Right ventricle myocardium inferior (tissue), 1 donor: ENCODE measurements at regions not wholly inside any gene's neighbourhood (a gene's known extent, or its start where the extent isn't known, plus 50 kb on each side); places are given as distances from the start of the nearest gene placed in this dataset.

Experiments used
- ATAC-seq: fragments of 200-7000 bp; cut with Tn5 transposase; one replicate; pipeline ENCODE4 v1.9.1; 2020; ENCODE audit warnings: mild to moderate bottlenecking, moderate library complexity
- DNase-seq: peaks from one replicate; pipeline ENCODE4 v3.0.0; 2021; ENCODE audit errors: missing footprints
- intact Hi-C: fragments of 100-400 bp; cut with DNase I; formaldehyde crosslinking; loops from one replicate; pipeline ENCODE4 v1.11.0; 2022
- donor health status: DM: no; HTN: yes; CAD: no; lungs with severe emphysema.

DNA sequence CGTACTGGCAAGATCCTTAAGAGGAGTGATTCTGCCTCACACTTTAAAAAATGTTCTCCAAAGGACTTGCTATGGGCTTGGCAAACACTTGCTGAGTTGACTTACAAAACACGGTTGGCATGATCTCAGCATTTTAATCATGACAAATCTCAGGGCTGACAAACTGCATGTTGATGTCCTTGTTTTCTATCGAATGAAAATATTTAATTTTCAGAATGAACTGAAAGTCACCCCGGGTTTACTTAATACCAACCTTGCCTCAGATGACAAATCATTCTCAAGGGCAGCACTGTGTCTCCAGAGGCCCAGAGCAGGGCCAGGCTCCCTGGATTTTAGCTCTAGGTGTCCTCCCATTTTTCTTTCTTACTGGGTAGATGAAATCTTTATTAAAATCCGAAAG lies 229.1 kb upstream of the ZFHX3 start:
- intact Hi-C loops: no loop called here
- no peak for DNase-seq
- no peak for ATAC-seq

DNA sequence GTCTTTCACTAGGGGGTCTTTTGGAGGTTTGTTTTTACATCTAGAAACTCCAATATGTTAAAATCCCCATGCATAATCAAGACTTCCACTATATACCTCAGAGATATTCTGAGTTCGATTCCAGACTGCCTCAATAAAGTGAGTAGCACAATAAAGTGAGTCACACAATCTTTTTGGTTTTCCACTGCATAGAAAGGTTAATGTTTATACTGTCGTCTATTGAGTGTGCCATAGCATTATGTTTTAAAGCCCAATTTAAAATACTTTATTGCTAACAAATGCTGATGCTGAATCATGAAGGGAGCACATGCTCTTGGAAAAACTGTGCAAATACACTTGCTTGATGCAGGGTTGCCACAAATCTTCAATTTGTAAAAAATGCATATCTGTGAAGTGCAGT lies 227.5 kb upstream of the ZFHX3 start:
- intact Hi-C loops: no loop called here
- ATAC-seq (no peak), DNase-seq (no peak)

DNA sequence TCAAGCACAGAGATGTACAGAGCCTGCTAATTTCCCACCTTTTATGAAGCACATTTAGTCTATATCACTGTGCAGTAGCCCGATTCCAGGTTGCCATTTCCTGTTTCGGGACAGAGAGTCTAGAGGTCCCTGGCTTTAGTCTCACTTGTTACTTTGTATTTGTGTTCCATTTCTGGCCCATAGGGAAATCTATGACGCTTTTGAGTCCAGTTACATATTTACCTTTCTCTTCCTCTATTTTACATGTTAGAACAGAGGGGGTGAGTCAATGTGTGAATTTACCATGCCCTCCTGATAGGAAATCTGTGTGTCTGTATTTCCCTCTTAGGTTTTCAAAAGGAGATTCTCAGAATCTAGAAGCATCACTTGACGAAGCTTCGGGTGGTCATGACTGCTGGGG lies 227.1 kb upstream of the ZFHX3 start:
- ATAC-seq (no peak), DNase-seq (no peak)
- intact Hi-C loops: no loop called here

DNA sequence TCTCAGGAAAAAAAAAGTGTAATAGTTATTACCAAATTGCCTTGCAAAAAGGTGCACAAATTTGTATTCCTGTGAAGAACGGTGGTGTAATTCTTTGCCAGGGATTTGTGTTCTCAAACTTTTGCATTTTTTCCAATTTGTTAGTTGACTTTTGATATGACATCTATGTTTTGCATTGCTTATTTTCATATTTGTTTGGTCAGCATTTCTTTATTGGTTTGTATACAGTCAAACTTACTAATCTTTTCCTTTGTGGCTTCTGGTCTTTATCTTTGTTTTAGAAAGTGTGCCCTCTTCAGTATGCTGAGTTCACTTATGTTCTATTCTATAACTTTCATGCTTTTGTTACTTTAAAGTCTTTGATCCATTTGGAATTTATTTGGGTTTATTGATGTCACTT lies 226.2 kb upstream of the ZFHX3 start:
- DNase-seq (no peak), ATAC-seq (no peak)
- intact Hi-C loops: no loop called here

- DNase-seq (no peak), ATAC-seq (no peak)
- intact Hi-C loops: no loop called here
These were observed 220.6 kb upstream of the ZFHX3 start for GRCh38 chr16:73268366-73268993.

DNA sequence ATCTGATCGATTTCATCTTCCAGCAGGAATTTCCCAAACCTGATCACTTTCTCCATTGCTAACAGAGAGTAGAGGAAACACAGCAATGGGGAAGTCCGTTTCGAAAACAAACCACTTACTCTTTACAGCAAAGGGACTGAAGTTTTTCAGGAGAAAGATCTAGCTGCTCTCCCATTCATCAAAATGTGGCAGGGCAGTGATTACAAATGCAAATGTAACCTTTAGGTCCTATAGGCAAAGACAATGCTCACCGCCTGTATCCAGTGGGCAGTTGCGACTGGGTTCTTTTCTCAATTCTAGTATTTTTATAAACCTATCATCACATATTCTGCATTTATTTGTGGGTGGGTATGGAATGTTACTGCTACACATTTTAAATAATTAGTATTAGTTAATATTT lies 218.0 kb upstream of the ZFHX3 start:
- no peak for ATAC-seq
- no peak for DNase-seq
- intact Hi-C loops: no loop called here

DNA sequence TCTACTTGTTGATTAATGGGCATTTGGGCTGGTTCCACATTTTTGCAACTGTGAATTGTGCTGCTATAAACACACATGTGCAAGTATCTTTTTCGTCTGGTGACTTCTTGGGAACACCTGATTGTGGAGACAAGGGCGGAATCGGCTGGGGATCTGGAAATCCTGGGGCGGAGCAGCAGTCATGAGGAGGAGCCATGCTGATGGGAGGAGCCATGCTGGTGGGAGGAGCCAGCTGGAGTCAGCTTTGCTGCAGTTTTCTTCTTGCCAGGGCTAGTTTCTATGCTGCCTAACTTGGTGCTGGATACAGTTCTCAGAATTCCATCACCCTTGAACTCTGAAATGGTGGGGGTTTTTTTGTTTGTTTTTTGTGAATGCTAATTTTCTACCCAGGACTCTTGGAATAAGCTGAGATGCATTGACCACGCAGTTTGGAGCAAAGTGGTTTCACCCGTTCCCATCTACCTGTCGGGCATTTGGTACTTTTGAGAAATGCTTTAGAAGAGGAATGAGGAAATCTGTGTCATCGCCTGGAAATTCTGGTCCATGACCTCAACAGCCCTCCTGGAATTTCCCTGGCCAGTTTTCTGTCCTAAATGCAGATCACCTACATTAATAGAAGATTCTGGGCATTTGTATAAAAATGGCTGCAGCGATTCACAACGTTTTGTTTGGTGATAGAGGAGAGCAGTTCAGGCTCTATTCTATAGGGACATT lies 217.4 kb upstream of the ZFHX3 start:
- ATAC-seq (no peak), DNase-seq (no peak)
- intact Hi-C loops: no loop called here

GRCh38 chr16:73262931-73263330 lies 215.0 kb upstream of the ZFHX3 start:
- no peak for ATAC-seq
- no peak for DNase-seq
- intact Hi-C loops: no loop called here

DNA sequence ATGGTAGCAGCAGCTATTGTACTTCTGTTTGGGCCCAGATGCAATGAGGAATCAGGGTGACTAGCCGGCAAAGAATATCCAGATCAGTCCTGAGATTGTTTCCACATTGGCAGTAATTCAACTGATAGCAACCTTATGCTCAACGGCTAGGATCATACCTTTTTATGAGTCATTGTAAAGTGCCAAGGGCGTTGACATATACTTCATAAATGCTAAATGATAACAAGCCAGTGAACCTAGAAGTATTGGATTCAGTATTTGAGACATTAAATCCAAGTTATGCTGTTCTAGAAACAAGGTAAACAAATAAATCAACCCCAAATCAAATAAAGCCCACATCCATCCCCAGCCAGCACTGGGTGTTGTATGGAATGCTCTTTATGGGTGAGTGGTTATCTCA lies 207.1 kb upstream of the ZFHX3 start:
- intact Hi-C loops: no loop called here
- no peak for ATAC-seq
- no peak for DNase-seq

DNA sequence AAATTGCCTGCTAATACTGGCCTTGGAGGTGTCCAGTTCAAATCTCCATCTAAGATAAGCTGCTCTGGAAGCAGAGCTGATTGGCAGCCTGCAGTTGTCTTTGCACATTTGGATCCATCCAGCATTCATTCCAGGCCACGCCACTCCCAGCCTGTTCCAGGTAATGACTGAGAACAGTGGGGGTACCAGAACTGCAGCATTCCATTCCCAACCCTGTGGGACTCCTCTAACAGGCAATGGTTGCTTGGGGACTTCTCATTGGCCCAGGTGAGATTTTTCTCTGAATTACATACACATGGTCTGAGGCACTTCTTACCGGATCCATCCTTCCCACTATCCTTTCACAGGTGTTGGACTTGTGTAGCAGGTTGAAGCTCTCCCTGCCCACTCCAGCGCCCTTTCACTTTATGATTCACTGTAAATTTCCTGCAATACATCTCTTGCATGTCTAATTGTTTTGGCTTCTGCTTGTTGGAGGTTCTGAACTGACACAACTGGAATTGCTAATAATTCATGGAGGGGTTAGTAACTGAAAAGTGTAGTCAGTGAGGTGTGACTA lies 206.1 kb upstream of the ZFHX3 start:
- no peak for DNase-seq
- ATAC-seq: no peak
- intact Hi-C loops: no loop called here

- intact Hi-C loops: no loop called here
- DNase-seq: no peak
- ATAC-seq: no peak
These were observed 204.5 kb upstream of the ZFHX3 start for GRCh38 chr16:73252446-73252845.

DNA sequence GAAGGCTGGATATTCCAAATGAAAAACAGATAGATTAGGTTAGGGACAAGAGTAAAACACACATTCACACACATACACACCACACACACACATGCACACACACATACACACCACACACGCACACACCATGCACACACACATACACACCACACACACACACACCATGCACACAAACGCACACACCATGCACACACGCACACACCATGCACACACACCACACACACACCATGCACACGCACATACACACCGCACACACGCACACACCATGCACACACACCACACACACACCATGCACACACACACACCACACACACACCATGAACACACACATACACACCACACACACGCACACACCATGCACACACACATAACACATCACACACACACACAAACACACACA lies 203.7 kb upstream of the ZFHX3 start:
- DNase-seq: no peak
- intact Hi-C loops: no loop called here
- no peak for ATAC-seq

DNA sequence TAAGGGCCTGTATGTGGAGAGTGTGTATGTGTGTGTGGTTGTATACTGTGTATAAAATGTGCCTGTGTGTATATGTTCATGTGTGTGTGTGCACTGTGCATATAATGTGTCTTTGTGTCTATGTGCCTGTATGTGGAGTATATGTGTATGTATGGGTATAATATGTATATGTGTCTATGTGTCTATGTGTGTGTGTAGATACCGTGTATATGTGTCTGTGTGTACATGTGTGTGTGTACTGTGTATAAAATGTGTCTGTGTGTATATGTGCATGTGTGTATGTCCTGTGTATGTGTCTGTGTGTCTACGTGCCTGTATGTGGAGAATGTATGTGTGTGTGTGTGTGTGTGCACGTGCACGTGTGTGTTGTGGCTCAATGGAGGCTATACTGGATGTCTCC lies 200.4 kb upstream of the ZFHX3 start:
- intact Hi-C loops: no loop called here
- DNase-seq: no peak
- no peak for ATAC-seq

GRCh38 chr16:73240920-73241319 lies 193.0 kb upstream of the ZFHX3 start:
- intact Hi-C loops: no loop called here
- DNase-seq: no peak

DNA sequence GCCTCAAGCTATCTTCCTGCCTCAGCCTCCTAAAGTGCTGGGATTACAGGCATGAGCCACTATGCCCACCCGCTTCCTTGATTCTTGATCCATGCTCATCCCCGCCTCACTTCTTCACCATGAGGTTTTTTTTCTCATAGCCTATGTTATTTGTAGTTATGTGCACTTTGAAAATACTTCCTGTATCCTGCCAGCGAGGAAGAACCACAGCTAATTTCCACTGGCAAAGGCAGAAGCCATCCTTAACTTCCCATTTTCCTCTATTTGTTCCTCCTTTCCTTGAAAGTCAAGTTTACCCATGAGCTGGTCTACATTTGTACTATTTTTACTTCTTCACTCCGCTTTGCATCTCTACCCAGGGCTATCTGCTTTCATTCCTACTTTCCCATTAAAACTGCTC lies 189.7 kb upstream of the ZFHX3 start:
- intact Hi-C loops: no loop called here
- DNase-seq: no peak

More at GRCh38 chr16:73240920-73241319, 193.0 kb upstream of the ZFHX3 start:
- no peak for ATAC-seq

DNA sequence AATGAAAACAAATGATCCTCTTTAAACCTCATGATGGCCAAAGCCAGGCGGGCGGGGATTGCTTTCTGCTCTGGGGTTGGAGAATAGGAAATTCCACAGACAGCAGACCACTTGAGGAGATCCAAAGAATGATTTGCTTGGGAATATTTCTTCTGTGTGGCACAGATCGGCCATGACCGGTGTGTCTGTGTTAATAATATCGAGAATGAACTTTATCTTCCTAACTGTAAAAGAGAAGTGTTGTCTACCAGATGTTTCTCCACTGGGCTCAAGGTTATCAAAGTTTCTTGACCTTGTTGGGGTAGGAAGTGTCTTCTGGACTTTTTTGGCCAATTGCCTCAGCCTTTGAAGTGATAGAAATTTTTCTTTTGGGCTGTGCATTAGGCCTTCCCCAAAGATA lies 186.6 kb upstream of the ZFHX3 start:
- ATAC-seq (no peak), DNase-seq (no peak)
- intact Hi-C loops: no loop called here

More for the DNA sequence above, 189.7 kb upstream of the ZFHX3 start:
- ATAC-seq: no peak

DNA sequence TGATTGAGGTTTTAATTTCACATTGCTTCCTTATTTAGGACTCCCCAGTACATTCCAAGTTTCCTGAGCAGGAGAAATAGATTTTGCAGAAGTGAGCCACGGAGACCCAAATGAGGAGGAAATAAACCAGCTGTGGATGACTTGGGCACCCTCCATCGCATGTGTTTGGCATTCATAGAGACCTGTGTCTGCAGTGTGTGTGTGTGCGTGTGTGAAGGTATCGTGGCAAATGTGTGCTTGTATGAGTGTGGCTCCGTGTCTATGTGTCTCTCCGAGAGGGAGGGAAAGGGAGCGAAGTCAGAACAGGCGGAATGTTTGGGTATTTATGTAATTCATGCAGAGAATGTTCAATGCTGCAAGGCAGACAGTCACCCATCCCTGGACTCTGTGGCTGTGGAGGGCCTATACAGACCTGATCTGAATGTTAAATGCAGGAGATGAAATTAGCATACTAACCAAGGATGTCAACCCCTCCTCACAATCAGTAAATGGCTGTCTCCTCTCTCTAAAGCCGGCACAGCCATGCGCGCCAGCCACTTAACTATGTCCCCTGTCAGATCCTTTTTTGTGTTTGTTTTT lies 186.0 kb upstream of the ZFHX3 start:
- no peak for DNase-seq
- intact Hi-C loops: no loop called here
- ATAC-seq: no peak

GRCh38 chr16:73233329-73233765 lies 185.4 kb upstream of the ZFHX3 start:
- DNase-seq (no peak), ATAC-seq (no peak)
- intact Hi-C loops: no loop called here

DNA sequence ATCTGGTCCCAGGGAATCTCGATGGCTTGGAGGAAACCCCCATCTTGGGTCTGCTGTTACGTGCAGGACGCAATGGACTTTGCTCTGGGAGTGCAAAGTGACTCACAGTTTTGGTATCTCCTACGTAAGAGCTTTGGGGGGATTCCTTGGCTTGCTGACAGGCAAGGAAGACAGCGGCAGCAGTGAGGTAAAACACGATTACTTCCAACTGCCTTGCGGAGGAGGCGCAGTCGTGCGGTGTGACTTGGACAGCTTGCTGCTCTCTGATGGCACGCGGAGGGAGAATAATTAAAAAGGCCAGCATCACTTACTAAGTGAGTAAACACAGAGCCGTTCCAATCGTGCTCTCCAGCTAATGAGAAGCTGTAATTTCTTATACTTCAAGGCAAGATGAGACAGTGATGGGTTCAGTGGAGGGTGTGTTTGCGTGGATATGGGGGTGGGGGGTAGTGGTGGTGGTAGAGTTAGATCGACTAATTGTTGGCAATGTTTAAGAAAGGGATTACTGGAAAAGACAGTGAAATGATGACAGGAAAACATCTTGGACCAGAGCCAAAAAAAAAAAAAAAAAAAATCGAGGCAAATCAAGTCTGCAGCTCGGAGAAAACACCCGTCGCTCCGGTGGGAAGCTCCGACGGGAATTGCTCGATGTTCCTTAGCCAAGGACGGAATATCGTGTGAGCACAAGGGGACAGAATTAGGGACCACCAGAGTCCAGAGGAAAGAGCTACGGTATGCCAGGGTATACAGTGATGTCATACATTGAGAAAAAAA lies 184.8 kb upstream of the ZFHX3 start:
- intact Hi-C loops: no loop called here
- DNase-seq (no peak), ATAC-seq (peak; percentile 51)
